ENCODE measurements at regions not wholly inside any gene's neighbourhood (a gene's known extent, or its start where the extent isn't known, plus 50 kb on each side); places are given as distances from the start of the nearest gene placed in this dataset.
A peak's percentile ranks its signal among the peaks of the same experiment; 100 is the strongest.

GRCh38 chr14:65186951-65187350 lies 84.6 kb upstream of the MAX start:
- no peak for DNase-seq

DNA sequence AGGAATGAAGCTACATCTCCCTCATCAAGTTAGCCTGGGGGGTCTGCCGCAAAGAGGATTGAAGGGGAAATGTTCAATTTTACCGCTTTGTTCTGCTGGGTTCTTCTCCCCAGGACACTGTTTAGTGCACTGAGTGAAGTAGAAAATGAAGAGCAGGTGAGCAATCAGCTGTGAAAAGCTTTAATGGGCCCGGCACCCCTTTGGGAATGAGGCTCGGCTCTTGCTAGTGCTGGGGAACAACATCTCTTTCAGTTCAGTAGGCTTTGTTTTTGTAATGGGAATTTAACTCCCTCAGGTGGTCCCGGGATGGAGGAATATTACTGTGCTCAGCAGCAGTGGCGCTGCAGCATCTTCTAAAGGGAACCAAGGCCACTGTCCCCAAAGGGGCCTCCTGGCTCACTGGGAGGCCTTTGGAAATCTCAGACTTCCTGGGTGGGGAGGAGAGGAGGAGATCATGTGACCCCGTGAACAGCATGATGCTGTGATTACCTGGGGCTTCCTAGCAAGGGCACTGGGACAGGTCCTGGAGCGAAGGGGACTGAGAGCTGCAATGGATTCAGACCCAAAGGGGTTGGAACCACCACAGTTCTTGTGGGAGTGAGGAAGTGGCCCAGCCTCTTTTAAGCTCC lies 85.2 kb upstream of the MAX start:
- peak; percentile 27 for DNase-seq

DNA sequence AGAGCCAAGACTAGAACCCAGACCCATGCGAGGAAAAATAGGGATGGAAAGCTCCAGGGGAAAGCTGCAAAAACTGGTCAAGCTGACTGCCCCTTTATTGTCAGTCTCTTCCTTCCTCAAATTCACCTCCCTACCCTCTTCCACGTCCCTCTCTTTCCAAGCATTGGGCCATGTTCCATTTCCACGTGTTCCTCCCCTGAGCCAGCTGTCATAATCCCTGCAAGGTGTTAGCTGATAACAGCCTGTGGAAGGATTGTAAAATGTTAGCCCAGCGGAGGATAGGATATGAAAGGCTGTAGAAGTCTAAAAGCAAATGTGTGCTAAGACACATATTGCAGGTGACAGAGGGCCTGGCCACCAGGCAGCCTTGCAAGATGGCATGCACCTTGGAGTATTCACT lies 88.0 kb upstream of the MAX start:
- DNase-seq: no peak

DNA sequence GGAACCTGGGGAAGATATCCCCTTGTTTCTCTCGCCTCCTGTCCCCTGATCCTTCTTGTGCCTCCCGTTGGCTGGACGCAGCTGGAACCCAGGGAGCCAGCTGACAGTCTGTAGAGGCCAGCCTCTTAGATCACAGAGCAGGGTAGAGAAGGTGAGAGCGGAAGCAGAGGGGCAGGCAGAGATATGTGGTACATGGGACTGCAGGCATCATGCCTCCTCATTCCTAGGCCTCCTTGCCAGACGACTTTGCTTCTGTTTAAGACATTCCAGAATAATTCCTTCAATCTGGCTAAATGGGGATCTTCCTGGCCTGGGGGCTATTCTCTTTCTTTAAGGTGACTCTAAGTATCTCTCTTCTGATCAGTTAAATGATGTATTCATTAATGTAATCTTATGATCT lies 89.4 kb upstream of the MAX start:
- no peak for DNase-seq

GRCh38 chr14:65192686-65193085 lies 90.4 kb upstream of the MAX start:
- DNase-seq: no peak

DNA sequence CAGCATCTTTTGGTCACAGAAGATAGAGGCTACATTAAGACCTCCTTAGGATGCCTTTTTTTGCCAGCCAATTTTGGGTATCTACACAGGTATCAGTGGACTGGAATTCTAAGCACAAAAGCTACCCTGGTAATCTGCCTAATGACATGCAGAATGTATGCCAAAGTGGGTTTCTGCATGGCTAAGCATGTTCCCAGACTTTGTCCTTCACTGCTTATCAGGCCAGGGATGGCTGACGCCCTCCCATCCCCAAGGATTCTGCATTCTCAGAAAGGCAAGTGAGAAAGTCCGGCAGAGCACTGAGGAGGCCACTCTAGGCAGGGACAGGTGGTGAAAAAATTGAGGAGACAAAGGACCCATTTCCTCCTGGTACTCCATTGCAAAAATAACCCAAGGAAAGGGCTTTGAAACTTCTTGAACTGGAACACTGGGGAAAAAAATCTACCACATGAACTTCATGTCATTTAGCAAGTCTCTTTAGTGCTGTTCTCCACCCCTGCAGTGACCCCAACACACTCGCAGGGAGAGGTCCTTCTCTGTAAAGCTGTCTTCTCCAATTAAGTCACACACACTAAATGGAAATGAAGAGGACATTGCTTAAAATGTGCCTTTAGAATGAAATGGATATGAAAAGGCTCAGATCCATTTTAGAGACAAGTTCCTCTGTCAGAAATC lies 91.7 kb upstream of the MAX start:
- no peak for DNase-seq

- no peak for DNase-seq
Measured at GRCh38 chr14:65195042-65195719, 92.9 kb upstream of the MAX start.

DNA sequence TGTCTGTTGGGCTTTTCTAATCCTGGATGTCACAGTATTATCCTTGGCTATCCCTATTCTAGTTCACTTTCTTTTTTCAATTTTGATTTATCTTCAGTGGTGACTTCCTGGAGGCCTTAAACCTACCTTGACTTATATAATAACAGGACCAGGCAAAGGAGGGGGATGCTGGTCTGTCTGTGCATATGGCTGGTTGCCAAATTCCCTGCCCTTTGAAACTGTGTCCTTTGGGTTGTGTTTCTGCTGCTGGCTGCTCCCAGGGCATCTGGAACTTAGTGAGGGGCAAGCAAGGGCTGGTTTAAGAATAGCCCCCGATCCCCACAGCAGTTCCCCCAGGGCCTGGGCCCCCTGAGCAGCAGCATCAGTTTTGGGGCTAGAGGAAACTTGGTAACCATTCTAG lies 96.0 kb upstream of the MAX start:
- DNase-seq: no peak

- no peak for DNase-seq
Measured at GRCh38 chr14:65200454-65200853, 98.1 kb upstream of the MAX start.

DNA sequence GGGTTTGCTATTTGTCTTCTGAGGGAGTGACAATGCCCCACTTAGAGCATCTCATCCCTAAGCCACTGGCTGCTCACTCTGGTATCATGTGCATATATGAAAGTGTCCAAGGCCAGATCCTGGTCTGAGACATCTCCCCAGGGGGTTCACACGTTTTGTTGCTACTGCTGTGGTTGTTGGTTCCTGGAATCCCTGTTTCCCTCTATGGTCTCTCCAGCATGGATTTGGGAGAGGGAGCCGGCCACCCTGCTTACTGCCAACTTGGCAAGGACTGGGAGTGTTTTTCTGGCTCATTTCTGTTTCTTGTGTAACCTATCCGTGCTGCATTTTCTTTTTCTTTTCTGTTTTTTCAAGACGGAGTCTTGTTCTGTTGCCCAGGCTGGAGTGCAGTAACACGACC lies 101.3 kb upstream of the MAX start:
- no peak for DNase-seq

- DNase-seq: no peak
Measured at GRCh38 chr14:65204056-65204455, 101.7 kb upstream of the MAX start.

- no peak for DNase-seq
Measured at GRCh38 chr14:65206078-65206447, 103.7 kb upstream of the MAX start.

DNA sequence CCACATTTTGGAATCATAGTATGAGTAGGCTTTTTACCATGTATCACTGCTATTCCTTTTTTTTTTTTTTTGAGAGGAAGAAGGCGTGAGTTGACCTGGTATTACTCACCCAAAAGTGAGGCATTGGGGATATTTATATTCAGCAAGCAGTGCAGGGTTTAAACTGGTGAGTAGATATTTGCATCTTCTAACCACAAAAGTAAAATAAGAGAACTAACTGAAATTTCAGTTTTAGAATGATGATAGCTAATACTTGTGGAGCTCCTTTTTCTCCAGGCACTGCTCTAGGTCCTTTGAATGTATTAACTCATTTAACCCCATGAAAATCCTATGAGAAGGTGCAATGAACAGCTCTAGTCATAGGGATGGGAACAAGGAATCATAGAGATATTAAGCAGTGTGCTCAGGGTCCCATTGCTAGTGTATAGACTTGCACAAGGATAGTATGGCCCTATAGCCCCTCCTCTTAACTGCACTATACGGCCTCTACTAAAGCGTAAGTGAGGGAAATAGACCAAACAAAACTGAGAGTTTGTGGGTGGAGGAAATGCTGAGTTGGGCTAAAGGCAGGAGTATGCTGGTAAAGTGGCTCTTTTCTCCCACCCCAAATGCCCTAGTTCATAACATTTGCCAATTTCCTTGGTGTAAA lies 104.3 kb upstream of the MAX start:
- no peak for DNase-seq

GRCh38 chr14:65208548-65208947 lies 106.2 kb upstream of the MAX start:
- no peak for DNase-seq

GRCh38 chr14:65210118-65210821 lies 108.0 kb upstream of the MAX start:
- DNase-seq: no peak

- DNase-seq: no peak
Measured at GRCh38 chr14:65210822-65211182, 108.5 kb upstream of the MAX start.

DNA sequence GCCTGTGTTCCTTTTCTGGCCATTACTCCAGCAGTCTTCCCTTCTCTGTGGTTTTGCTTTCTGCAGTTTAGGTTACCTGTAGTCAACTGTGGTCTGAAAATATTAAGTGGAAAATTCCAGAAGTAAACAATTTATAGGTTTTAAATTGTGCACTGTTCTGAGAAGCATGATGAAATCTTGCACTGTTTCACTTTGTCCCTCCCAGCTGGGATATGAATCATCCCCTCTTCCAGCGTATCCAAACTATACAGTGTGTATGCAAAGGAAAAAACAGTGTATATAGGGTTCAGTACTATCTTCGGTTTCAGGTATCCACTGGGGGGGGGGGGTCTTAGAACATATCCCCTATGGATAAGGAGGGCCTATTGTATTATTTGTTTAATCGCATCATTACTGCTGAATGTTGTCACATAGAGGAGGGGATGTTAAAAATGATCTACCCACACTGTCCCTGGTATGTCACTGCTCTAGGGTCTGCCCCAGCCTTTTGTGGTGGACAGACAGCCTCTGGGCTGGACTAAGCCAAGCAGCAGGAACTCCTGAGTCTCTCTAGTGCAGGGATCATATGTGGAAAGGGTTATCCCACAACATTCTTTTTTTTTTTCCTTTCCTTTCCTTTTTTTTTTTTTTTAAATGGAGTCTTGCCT lies 109.1 kb upstream of the MAX start:
- DNase-seq: no peak

DNA sequence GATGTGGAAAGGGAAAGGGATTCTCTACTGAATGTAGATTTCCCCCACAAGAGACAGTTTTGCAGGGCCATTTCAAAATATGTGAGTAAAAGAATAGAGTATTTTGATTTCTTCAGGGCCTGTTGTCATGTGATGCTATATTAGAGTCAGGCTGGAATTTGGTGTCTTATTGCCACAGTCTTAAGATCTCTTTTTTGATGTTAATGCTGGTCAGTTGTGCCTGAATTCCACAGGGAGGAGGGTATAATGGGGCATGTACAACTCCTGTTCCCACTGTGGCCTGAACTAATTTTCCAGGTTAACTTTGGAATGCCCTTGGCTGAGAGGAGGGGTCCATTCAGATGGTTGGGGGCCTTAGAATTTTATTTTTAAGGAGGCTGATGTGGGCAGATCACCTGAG lies 111.0 kb upstream of the MAX start:
- no peak for DNase-seq

GRCh38 chr14:65214741-65215140 lies 112.4 kb upstream of the MAX start:
- DNase-seq: no peak

DNA sequence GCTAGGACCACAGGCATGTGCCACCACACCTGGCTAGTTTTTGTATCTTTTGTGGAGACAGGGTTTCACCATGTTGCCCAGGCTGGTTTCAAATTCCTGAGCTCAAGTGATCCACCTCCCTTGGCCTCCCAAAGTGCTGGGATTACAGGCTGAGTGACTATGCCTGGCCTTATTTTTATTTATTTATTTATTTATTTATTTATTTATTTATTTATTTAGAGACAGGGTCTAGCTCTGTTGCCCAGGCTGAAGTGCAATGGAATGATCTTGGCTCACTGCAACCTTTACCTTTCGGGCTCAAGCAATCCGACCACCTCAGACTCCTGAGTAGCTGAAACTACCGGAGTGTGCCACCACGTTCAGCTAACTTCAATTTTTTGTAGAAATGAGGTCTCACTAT lies 117.0 kb upstream of the MAX start:
- no peak for DNase-seq

DNA sequence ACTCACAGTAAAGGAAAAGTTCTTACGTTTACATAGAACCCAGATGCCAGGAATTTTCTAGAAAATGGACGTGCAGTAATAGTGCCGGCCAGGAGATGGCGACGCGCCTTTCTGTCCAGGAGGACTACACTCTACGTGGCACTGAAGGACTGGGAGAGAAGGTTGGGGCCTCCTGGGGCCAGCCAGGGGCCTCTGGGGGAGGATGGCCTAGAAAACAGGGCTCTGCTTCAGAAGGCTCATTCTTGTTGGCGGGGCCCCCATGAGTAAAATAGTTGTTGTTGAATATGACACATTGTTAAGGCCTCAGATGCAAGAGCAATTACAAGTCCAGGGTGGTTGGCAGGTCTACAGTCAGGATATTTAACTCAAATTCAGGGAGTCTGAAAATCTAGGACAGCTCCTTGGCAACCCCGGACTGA lies 120.1 kb upstream of the MAX start:
- peak; percentile 54 for DNase-seq

DNA sequence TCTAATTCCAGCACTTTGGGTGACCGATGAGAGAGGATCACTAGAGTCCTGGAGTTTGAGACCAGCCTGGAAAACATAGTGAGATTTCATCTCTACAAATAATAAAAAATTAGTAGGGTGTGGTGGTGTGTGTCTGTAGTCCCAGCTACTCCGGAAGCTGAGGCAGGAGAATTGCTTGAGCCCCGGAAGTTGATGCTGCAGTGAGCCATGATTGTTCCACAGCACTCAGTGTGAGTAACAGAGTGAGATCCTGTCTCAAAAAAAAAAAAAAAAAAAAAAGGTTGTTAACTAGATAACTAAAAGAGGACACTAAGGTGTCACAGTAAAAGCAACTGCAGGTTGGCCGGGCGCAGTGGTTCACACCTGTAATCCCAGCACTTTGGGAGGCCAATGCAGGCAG lies 121.3 kb upstream of the MAX start:
- DNase-seq: no peak

DNA sequence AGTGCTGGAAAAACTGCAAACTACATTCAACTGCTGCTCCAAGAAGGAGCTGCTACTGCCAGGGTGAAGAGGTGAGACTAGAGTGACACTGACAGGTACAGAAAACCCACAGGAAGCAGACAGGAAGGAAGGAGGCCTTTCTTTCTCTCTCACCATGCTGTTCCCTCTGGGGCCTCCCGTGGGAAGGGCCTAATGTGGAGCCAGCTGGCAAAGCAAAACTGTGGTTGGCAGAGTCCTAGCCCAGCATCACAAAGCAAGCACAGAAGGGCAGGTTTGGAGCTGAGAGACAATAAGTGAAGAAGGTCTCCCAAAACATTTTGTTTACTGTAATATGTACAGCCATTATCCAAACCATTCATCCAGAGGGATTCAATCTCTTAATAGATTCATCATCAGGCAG lies 122.5 kb upstream of the MAX start:
- DNase-seq: peak; percentile 50
